ENCODE measurements at regions not wholly inside any gene's neighbourhood (a gene's known extent, or its start where the extent isn't known, plus 50 kb on each side); places are given as distances from the start of the nearest gene placed in this dataset.

GRCh38 chr2:57569396-57569795 is 477.2 kb upstream of the VRK2 start:
- no peak for TF ChIP-seq CTCF (IDR thresholded peaks at IDR 0.05; ENCODE audit: low read depth, low read length)
- no peak overlapping the region for H3K4me3 ChIP-seq (ENCODE audit: low read depth, low read length)

GRCh38 chr2:57570961-57571360 is 475.6 kb upstream of the VRK2 start:
- no peak overlapping the region for H3K4me3 ChIP-seq (ENCODE audit: low read depth, low read length)
- TF ChIP-seq CTCF (IDR thresholded peaks at IDR 0.05; ENCODE audit: low read depth, low read length) = no peak

GRCh38 chr2:57575700-57576268 is 470.8 kb upstream of the VRK2 start:
- TF ChIP-seq CTCF (IDR thresholded peaks at IDR 0.05; ENCODE audit: low read depth, low read length) = no peak

GRCh38 chr2:57576983-57577382 is 469.6 kb upstream of the VRK2 start:
- TF ChIP-seq CTCF (IDR thresholded peaks at IDR 0.05; ENCODE audit: low read depth, low read length) = no peak

More at GRCh38 chr2:57575700-57576268, 470.8 kb upstream of the VRK2 start:
- no peak overlapping the region for H3K4me3 ChIP-seq (ENCODE audit: low read depth, low read length)

GRCh38 chr2:57597940-57598339 is 448.7 kb upstream of the VRK2 start:
- TF ChIP-seq CTCF (IDR thresholded peaks at IDR 0.05; ENCODE audit: low read depth, low read length) = no peak
- no peak overlapping the region for H3K4me3 ChIP-seq (ENCODE audit: low read depth, low read length)

More at GRCh38 chr2:57576983-57577382, 469.6 kb upstream of the VRK2 start:
- no peak overlapping the region for H3K4me3 ChIP-seq (ENCODE audit: low read depth, low read length)

GRCh38 chr2:57598551-57598950 is 448.1 kb upstream of the VRK2 start:
- no peak overlapping the region for H3K4me3 ChIP-seq (ENCODE audit: low read depth, low read length)
- no peak for TF ChIP-seq CTCF (IDR thresholded peaks at IDR 0.05; ENCODE audit: low read depth, low read length)

- no peak for TF ChIP-seq CTCF (IDR thresholded peaks at IDR 0.05; ENCODE audit: low read depth, low read length)
- H3K4me3 ChIP-seq (ENCODE audit: low read depth, low read length) = no peak overlapping the region
These were observed 443.9 kb upstream of the VRK2 start for GRCh38 chr2:57602733-57603132.
